ENCODE measurements at regions not wholly inside any gene's neighbourhood (a gene's known extent, or its start where the extent isn't known, plus 50 kb on each side); places are given as distances from the start of the nearest gene placed in this dataset.
"Not testable (repeated sequence)": the region's sequence is repeated elsewhere in the genome, so short reads cannot be mapped to it uniquely, and the experiment has no call there.

DNA sequence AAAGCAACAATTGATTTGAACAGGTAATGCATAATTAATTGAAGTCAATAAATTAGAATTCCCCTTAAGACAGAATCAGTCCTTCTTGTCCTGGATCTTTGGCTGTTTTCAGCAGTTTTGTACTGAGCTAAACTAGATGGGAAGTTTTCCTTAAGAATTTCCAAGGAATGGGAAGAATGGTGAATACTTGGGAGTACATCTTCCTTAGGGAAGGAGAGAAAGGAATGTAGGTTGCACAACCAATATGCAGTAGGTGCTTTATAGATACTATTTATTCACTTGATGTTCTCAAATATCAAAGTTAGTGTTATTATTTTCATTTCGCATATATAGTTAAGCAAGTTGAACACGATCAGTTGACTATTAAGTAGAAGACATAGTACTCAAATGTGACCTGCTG is 183.5 kb upstream of the MAP1B start:
- DNase-seq (ENCODE audit: low read depth, low spot score), result no peak
- in situ Hi-C loops (cut with HindIII; ENCODE audit: low pct_unique_long_range_greater_than_20kb, low sequenced_read_pairs), result no loop called here

- in situ Hi-C loops (cut with HindIII; ENCODE audit: low pct_unique_long_range_greater_than_20kb, low sequenced_read_pairs), result no loop called here
- no peak for DNase-seq (ENCODE audit: low read depth, low spot score)
Observed at GRCh38 chr5:71924325-71924724, 182.9 kb upstream of the MAP1B start.

GRCh38 chr5:71924980-71925379 is 182.3 kb upstream of the MAP1B start:
- no peak for DNase-seq (ENCODE audit: low read depth, low spot score)
- in situ Hi-C loops (cut with HindIII; ENCODE audit: low pct_unique_long_range_greater_than_20kb, low sequenced_read_pairs), result no loop called here

DNA sequence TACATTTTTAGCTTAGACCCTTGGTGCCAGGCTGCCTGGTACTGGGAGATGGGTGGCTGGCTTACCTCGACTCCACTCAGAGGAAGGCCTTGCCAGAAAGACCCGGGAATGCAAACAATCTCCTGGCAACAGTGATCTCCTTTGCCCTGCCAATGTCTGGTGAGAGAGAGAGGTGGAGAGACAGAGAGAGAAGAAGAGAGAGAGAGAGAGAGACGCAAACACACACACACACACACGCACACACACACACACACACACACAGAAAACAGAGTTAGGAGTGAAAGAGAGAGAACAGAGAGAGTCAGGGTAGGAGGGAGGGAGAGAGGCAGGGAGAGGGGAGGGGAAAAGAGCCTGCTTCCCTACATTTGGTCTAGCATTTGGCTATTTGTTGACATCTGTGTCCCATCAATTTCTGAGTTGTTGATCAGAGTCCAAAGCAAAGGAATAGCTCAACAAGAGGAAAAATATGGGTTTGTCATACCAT is 181.6 kb upstream of the MAP1B start:
- in situ Hi-C loops (cut with HindIII; ENCODE audit: low pct_unique_long_range_greater_than_20kb, low sequenced_read_pairs), result no loop called here
- DNase-seq (ENCODE audit: low read depth, low spot score), result no peak

DNA sequence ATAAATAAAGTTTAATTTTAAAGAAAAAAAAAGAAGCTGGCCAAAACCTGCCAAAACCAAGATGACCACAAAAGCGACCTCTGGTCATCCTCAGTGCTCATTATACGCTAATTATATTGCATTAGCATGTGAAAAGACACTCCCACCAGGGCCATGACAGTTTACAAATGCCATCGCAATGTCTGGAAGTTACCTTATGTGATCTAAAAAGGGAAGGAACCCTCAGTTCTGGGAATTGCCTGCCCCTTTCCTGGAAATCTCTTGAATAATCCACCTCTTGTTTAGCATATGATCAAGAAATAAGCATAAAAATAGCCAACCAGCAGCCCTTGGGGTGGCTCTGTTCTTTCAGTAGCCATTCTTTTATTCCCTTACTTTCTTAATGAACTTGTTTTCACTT is 178.3 kb upstream of the MAP1B start:
- no peak for DNase-seq (ENCODE audit: low read depth, low spot score)

DNA sequence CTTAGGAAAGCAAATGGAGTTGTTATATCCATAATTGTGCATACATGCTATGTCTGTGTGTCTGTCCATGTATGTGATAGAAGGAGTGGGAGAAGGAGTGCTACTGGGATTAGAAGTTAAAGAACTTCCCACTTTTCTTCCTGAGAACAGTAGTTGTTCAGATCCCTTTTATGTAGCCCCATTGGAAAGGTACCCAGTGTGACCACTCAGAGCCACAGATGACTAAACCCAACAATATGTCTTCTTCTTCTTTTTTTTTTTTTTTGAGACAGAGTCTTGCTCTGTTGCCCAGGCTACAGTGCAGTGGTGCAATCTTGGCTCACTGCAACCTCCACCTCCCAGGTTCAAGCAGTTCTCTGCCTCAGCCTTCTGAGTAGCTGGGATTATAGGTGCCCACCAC is 176.7 kb upstream of the MAP1B start:
- in situ Hi-C loops (cut with HindIII; ENCODE audit: low pct_unique_long_range_greater_than_20kb, low sequenced_read_pairs), result not testable (repeated sequence)

More for the DNA sequence above, 178.3 kb upstream of the MAP1B start:
- in situ Hi-C loops (cut with HindIII; ENCODE audit: low pct_unique_long_range_greater_than_20kb, low sequenced_read_pairs), result no loop called here

GRCh38 chr5:71932131-71932654 is 175.1 kb upstream of the MAP1B start:
- in situ Hi-C loops (cut with HindIII; ENCODE audit: low pct_unique_long_range_greater_than_20kb, low sequenced_read_pairs), result no loop called here
- DNase-seq (ENCODE audit: low read depth, low spot score), result no peak

More for the DNA sequence above, 176.7 kb upstream of the MAP1B start:
- not testable (repeated sequence) for DNase-seq (ENCODE audit: low read depth, low spot score)

GRCh38 chr5:71932655-71933338 is 174.5 kb upstream of the MAP1B start:
- peak; percentile 10 for DNase-seq (ENCODE audit: low read depth, low spot score)
- in situ Hi-C loops (cut with HindIII; ENCODE audit: low pct_unique_long_range_greater_than_20kb, low sequenced_read_pairs), result no loop called here

DNA sequence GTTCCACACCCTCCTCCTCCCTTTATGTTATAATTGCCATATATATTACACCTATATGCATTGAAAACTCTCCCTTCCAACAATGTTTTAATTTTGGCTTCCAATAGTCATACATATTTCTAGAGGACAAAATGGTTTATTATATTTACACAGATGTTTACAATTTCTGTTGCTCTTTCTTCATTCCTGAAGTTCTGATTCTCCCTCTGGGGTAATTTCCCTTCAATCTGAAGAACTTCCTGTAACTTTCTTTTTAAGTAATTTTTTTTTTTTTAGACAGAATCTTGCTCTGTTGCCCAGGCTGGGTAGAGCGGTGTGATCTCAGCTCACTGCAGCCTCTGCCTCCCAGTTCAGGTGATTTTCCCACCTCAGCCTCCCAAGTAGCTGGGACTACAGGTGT is 173.0 kb upstream of the MAP1B start:
- no peak for DNase-seq (ENCODE audit: low read depth, low spot score)
- in situ Hi-C loops (cut with HindIII; ENCODE audit: low pct_unique_long_range_greater_than_20kb, low sequenced_read_pairs), result no loop called here

- in situ Hi-C loops (cut with HindIII; ENCODE audit: low pct_unique_long_range_greater_than_20kb, low sequenced_read_pairs), result no loop called here
- DNase-seq (ENCODE audit: low read depth, low spot score), result no peak
Observed at GRCh38 chr5:71937921-71938698, 169.2 kb upstream of the MAP1B start.

DNA sequence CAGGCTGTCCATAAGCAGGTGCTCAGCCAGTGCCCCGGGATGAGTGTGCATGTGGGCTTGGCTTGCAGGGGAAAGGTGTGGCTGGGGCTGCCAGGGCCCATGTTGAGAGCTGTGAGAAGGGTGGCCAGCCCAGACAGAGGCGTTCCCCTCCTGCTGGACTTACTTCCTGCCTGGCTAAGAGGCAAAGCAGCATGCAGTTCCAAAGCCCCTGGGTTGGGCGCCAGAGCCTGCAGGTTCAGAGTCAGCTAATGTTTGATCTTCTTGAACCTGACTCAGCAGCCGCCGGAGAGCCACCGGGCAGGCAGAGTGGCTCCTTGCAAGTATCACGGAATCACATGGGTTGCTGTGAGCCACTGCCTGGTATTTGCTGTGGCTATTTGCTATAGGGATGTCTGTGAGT is 168.4 kb upstream of the MAP1B start:
- no peak for DNase-seq (ENCODE audit: low read depth, low spot score)
- in situ Hi-C loops (cut with HindIII; ENCODE audit: low pct_unique_long_range_greater_than_20kb, low sequenced_read_pairs), result no loop called here

DNA sequence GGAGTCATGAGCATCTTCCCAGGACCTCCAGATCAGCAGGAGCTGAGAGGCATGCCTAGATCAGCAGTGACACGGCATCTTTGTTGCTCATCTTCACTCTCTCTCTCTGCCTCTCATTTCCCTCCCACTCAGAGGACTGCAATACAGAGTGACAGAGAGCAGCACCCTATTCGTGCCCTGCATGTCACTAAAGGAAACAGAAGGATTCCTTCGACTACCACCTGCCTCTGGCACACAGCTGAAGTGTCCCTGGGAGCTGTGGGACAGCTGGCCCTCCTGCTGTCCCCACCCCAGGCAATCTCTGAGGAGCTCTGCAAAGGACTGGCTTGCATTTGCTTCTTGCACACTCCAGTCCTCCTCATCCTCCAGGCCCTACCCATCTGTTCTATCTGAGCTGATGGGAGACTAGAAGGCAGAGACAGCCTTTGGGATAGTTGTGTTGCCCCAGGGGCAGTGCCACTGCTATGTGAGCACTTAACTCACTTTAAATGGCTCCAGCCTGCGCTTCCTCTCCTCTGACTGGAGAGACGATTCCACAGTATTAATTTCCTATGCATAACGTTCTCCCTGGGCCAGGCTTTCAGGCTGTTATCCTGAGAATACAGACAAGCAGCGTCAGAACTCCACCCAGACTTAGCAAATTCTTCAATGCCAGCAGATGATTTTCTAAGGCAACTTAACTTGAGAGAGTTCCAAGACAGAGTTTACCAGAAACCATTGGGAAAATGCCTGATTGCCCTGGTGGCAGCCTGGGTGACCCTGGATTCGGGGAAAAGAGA is 167.6 kb upstream of the MAP1B start:
- no peak for DNase-seq (ENCODE audit: low read depth, low spot score)
- in situ Hi-C loops (cut with HindIII; ENCODE audit: low pct_unique_long_range_greater_than_20kb, low sequenced_read_pairs), result no loop called here

- no peak for DNase-seq (ENCODE audit: low read depth, low spot score)
- in situ Hi-C loops (cut with HindIII; ENCODE audit: low pct_unique_long_range_greater_than_20kb, low sequenced_read_pairs), result no loop called here
Observed at GRCh38 chr5:71943874-71944273, 163.4 kb upstream of the MAP1B start.

DNA sequence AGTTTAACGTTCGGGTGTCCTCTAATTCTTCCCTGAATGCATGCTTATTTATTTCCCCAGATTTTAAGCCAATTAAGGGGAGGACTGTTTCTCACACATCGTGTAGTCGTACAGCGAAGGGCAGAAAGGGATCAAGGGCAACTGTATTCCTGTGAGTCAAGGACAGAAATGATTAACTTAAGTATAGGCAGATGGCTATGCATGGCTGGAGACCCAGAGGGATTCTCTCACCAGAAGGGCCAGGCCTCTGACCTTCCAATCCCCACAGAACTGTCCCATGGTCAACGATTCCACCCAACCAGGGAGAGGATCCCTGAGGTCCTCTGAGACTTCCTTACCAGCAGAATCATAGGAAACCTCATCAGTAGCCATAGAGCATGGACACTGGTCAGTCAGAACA is 161.8 kb upstream of the MAP1B start:
- no peak for DNase-seq (ENCODE audit: low read depth, low spot score)
- in situ Hi-C loops (cut with HindIII; ENCODE audit: low pct_unique_long_range_greater_than_20kb, low sequenced_read_pairs), result no loop called here

GRCh38 chr5:71946343-71947030 is 160.8 kb upstream of the MAP1B start:
- no peak for DNase-seq (ENCODE audit: low read depth, low spot score)
- in situ Hi-C loops (cut with HindIII; ENCODE audit: low pct_unique_long_range_greater_than_20kb, low sequenced_read_pairs), result no loop called here

DNA sequence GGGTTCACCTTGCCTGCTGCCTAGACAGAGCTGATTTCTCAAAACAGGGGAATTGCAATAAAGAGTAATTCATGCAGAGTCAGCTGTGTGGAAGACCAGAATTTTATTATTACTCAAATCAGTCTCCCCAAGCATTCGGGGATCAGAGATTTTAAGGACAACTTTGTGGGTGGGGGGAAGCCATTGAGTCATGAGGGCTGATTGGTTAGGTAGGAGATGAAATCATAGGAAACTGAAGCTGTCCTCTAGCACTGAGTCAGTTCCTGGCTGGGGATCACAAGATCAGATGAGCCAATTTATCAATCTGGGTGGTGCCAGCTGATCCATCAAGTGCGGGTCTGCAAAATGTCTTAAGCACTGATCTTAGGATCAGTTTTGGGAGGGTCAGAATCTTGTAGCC is 159.1 kb upstream of the MAP1B start:
- in situ Hi-C loops (cut with HindIII; ENCODE audit: low pct_unique_long_range_greater_than_20kb, low sequenced_read_pairs), result no loop called here
- DNase-seq (ENCODE audit: low read depth, low spot score), result no peak

GRCh38 chr5:71949772-71950171 is 157.5 kb upstream of the MAP1B start:
- in situ Hi-C loops (cut with HindIII; ENCODE audit: low pct_unique_long_range_greater_than_20kb, low sequenced_read_pairs), result no loop called here
- peak; percentile 26 for DNase-seq (ENCODE audit: low read depth, low spot score)

DNA sequence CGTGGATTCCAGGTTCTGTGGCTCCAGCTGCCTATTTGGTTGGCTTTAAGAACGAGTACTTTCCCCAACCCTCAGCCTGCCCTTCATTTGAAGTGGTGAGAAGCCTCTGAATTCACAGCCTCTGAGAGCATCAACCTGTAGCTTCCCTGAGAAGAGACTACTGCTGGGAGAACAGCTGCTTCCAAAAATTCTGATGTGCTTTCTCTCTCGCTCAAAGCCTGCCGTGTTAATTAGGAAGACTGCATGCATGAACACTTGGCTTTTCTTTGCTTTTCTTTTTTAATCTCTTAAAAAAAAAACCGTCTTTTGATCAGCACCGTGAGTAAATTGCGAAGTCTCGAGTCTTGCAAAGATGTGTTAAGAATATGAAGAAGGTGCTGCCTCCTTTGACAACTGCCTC is 153.4 kb upstream of the MAP1B start:
- in situ Hi-C loops (cut with HindIII; ENCODE audit: low pct_unique_long_range_greater_than_20kb, low sequenced_read_pairs), result no loop called here

More for the DNA sequence above, 153.4 kb upstream of the MAP1B start:
- no peak for DNase-seq (ENCODE audit: low read depth, low spot score)

All from SK-MEL-5 (cell line).